ENCODE measurements at regions not wholly inside any gene's neighbourhood (a gene's known extent, or its start where the extent isn't known, plus 50 kb on each side); places are given as distances from the start of the nearest gene placed in this dataset.

DNA sequence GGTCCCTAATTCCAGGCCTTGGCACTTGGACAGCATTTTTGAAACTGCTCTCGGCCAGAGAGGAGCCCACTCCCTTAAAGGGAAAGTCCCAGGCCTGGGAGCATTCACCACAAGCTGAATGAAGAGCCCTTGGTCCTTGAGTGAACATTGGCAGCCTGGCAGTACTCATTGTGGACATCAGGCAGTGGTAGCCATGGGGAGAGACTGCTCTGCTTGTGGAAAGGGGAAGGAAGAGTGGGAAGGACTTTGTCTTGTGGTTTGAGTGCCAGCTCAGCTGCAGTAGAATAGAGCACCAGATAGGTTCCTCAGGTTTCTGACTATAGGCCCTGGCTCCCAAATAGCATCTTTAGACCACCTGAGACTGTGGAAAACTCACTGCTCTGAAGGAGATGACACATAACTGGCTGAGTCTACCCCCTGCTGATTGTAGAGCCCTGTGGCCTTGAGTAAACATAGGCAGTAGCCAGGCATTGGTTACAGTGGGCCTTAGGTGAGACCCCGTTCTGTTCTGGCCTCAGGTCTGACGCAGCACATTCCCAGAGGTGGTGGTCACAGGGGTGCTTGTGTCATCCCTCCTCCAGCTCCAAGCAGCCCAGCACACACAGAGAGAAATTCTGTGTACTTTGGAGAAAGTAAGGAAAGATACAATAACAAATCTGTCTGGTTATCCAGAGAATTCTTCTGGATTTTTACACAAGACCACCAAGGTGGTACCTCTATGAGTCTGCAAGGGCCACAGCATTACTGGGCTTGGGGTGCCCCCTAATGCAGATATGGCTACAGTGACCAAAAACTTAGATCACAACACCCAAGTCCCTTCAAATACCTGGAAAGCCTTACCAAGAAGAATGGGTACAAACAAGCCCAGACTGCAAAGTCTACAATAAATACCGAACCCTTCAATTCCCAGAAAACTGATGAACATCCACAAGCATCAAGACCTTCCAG, 153.8 kb downstream of the GNAI1 start:
- no peak for DNase-seq

- no peak for DNase-seq
Observed at GRCh38 chr7:80287400-80288174, 153.0 kb downstream of the GNAI1 start.

- DNase-seq, result no peak
Observed at GRCh38 chr7:80286611-80287010, 152.0 kb downstream of the GNAI1 start.

DNA sequence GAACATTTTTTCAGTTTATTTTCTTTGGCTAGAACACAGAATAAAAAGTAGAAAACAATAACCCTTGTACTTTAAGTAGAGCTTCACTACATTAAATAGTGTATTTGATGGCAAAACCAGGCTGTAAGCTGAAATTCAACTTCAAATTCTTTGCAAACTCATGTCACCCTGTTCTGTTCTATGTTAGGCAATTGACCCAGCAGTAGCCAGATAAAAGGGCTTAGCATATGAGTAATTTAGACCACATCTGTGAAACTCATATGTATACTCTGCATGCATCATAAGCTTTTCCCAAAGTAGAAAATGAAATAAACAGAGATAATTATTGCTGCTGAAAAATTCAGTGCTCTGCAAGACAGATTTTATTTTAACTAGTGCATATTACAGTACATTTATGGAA, 150.2 kb downstream of the GNAI1 start:
- no peak for DNase-seq

DNA sequence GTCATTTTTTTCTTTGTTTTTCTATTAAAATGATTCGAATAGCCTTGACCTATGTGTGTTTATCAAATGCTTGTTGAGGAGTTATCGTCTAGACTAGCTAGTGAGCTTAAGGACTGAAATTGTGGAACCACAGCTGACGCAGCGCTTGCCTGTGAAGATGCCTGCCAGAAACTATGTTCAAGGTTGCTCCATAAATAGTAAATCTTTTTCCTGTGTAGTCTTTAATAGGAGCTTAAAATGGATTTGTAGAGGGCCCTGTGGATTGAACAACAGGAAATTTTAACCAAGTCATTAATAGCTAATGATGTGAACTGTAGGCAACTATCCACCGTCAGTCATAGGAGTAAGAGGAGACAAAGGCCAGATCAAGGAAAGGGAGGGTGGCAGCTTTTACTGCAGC, 145.1 kb downstream of the GNAI1 start:
- no peak for DNase-seq

DNA sequence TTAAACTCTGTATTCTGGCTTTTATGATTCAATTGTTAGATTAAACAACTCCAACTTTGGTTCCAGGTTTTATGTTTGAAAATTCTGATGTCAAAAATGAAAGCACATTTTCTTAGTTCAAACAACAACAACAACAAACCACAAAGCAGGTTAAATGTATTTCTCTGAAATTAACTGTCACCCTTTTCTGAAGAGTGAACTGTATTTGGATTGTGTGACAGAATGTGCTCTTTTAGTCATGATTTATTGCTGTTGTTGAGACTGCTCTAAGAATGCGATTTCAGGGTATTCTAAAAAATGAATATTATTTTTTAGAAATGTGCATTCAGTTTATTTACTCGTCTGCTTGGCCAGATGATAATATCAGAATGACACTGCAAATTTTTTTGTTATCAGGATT, 144.1 kb downstream of the GNAI1 start:
- no peak for DNase-seq

- no peak for DNase-seq
Observed at GRCh38 chr7:80277434-80278427, 143.1 kb downstream of the GNAI1 start.

Data from CD4-positive, alpha-beta T cell treated with Interleukin-17A for 4 hours (primary cell).